NCI-H2081 (cell line): ENCODE measurements at regions not wholly inside any gene's neighbourhood (a gene's known extent, or its start where the extent isn't known, plus 50 kb on each side); places are given as distances from the start of the nearest gene placed in this dataset.

Experiments used
- DNase-seq, 2 experiments: peaks; one replicate each; lab custom pipeline; 2025; lab: John Stamatoyannopoulos, UW

- DNase-seq: no peak
These were observed 282.6 kb upstream of the DPYD start for GRCh38 chr1:98203466-98203865.

GRCh38 chr1:98201666-98202081 lies 280.8 kb upstream of the DPYD start:
- no peak for DNase-seq

- no peak for DNase-seq
These were observed 276.5 kb upstream of the DPYD start for GRCh38 chr1:98197356-98197755.

GRCh38 chr1:98196012-98196411 lies 275.2 kb upstream of the DPYD start:
- no peak for DNase-seq

GRCh38 chr1:98188774-98189173 lies 267.9 kb upstream of the DPYD start:
- DNase-seq: no peak

- no peak for DNase-seq
These were observed 264.0 kb upstream of the DPYD start for GRCh38 chr1:98184856-98185255.

GRCh38 chr1:98181036-98181764 lies 260.4 kb upstream of the DPYD start:
- no peak for DNase-seq

- DNase-seq: no peak
These were observed 258.4 kb upstream of the DPYD start for GRCh38 chr1:98179151-98179773.

GRCh38 chr1:98177751-98178150 lies 256.9 kb upstream of the DPYD start:
- no peak for DNase-seq

GRCh38 chr1:98176936-98177335 lies 256.1 kb upstream of the DPYD start:
- no peak for DNase-seq

GRCh38 chr1:98176414-98176813 lies 255.6 kb upstream of the DPYD start:
- no peak for DNase-seq

GRCh38 chr1:98172578-98172977 lies 251.7 kb upstream of the DPYD start:
- no peak for DNase-seq

- DNase-seq: no peak
These were observed 251.2 kb upstream of the DPYD start for GRCh38 chr1:98172022-98172421.

GRCh38 chr1:98164509-98164908 lies 243.7 kb upstream of the DPYD start:
- DNase-seq: no peak

GRCh38 chr1:98157524-98158313 lies 236.9 kb upstream of the DPYD start:
- DNase-seq: no peak

- no peak for DNase-seq
These were observed 226.4 kb upstream of the DPYD start for GRCh38 chr1:98147280-98147679.

GRCh38 chr1:98145655-98146054 lies 224.8 kb upstream of the DPYD start:
- DNase-seq: no peak

- DNase-seq: no peak
These were observed 222.6 kb upstream of the DPYD start for GRCh38 chr1:98143403-98143802.

- no peak for DNase-seq
These were observed 212.3 kb upstream of the DPYD start for GRCh38 chr1:98133131-98133530.

GRCh38 chr1:98130408-98130807 lies 209.6 kb upstream of the DPYD start:
- no peak for DNase-seq

GRCh38 chr1:98129491-98129890 lies 208.7 kb upstream of the DPYD start:
- DNase-seq: no peak

- DNase-seq: no peak
These were observed 205.9 kb upstream of the DPYD start for GRCh38 chr1:98126740-98127139.

GRCh38 chr1:98121646-98122045 lies 200.8 kb upstream of the DPYD start:
- DNase-seq: no peak
